NCI-H1930 (cell line): ENCODE measurements at regions not wholly inside any gene's neighbourhood (a gene's known extent, or its start where the extent isn't known, plus 50 kb on each side); places are given as distances from the start of the nearest gene placed in this dataset.
"Not testable (repeated sequence)": the region's sequence is repeated elsewhere in the genome, so short reads cannot be mapped to it uniquely, and the experiment has no call there.

Experiments
- DNase-seq, 2 experiments: peaks; one replicate each; lab custom pipeline; 2025; lab: John Stamatoyannopoulos, UW

GRCh38 chr1:172918478-172918877 is 132.3 kb downstream of the TNFSF18 start:
- DNase-seq = no peak

- no peak for DNase-seq
These were observed 124.7 kb downstream of the TNFSF18 start for GRCh38 chr1:172926070-172926469.

GRCh38 chr1:172928412-172928811 is 122.3 kb downstream of the TNFSF18 start:
- no peak for DNase-seq

- no peak for DNase-seq
These were observed 121.7 kb downstream of the TNFSF18 start for GRCh38 chr1:172929006-172929405.

GRCh38 chr1:172930142-172930541 is 120.6 kb downstream of the TNFSF18 start:
- DNase-seq = no peak

GRCh38 chr1:172931340-172931739 is 119.4 kb downstream of the TNFSF18 start:
- DNase-seq = no peak

GRCh38 chr1:172931761-172932160 is 119.0 kb downstream of the TNFSF18 start:
- no peak for DNase-seq

GRCh38 chr1:172932981-172933380 is 117.8 kb downstream of the TNFSF18 start:
- DNase-seq = no peak

- no peak for DNase-seq
These were observed 116.4 kb downstream of the TNFSF18 start for GRCh38 chr1:172934417-172934762.

GRCh38 chr1:172935062-172935592 is 115.6 kb downstream of the TNFSF18 start:
- no peak for DNase-seq

GRCh38 chr1:172936088-172936645 is 114.6 kb downstream of the TNFSF18 start:
- no peak for DNase-seq

GRCh38 chr1:172938681-172939080 is 112.1 kb downstream of the TNFSF18 start:
- no peak for DNase-seq

- no peak for DNase-seq
These were observed 111.3 kb downstream of the TNFSF18 start for GRCh38 chr1:172939475-172939874.

GRCh38 chr1:172940174-172940855 is 110.4 kb downstream of the TNFSF18 start:
- no peak for DNase-seq

- DNase-seq = no peak
These were observed 109.3 kb downstream of the TNFSF18 start for GRCh38 chr1:172941471-172941870.

GRCh38 chr1:172941945-172942344 is 108.8 kb downstream of the TNFSF18 start:
- no peak for DNase-seq

GRCh38 chr1:172943138-172943537 is 107.6 kb downstream of the TNFSF18 start:
- DNase-seq = not testable (repeated sequence)

- no peak for DNase-seq
These were observed 105.8 kb downstream of the TNFSF18 start for GRCh38 chr1:172944931-172945330.

- no peak for DNase-seq
These were observed 103.8 kb downstream of the TNFSF18 start for GRCh38 chr1:172946814-172947507.

- no peak for DNase-seq
These were observed 102.3 kb downstream of the TNFSF18 start for GRCh38 chr1:172948457-172948856.

GRCh38 chr1:172949096-172949495 is 101.6 kb downstream of the TNFSF18 start:
- no peak for DNase-seq

- DNase-seq = no peak
These were observed 100.2 kb downstream of the TNFSF18 start for GRCh38 chr1:172950528-172950927.

- DNase-seq = no peak
These were observed 98.9 kb downstream of the TNFSF18 start for GRCh38 chr1:172951730-172952365.
